Activated CD4-positive, CD25-positive, alpha-beta regulatory T cell treated with anti-CD3 and anti-CD28 coated beads, Interleukin-2, amount 50 U/mL, for 24 hours (primary cell): ENCODE measurements at regions not wholly inside any gene's neighbourhood (a gene's known extent, or its start where the extent isn't known, plus 50 kb on each side); places are given as distances from the start of the nearest gene placed in this dataset.
"Not testable (repeated sequence)": the region's sequence is repeated elsewhere in the genome, so short reads cannot be mapped to it uniquely, and the experiment has no call there.

ENCODE experiments used
- ATAC-seq, 2 donors: fragments of 150-1000 bp; cut with Tn5 transposase; one replicate each; pipeline ENCODE4 v1.10.0; 2021; ENCODE audit warnings: mild to moderate bottlenecking in 1 of 2, moderate library complexity in 1 of 2

- ATAC-seq = no peak
Observed at GRCh38 chr15:87527875-87528274, 728.7 kb downstream of the NTRK3 start.

- ATAC-seq = no peak
Observed at GRCh38 chr15:87527416-87527815, 729.1 kb downstream of the NTRK3 start.

GRCh38 chr15:87523516-87523915 lies 733.0 kb downstream of the NTRK3 start:
- no peak for ATAC-seq

- ATAC-seq = no peak
Observed at GRCh38 chr15:87522997-87523396, 733.5 kb downstream of the NTRK3 start.

- ATAC-seq = no peak
Observed at GRCh38 chr15:87518957-87519356, 737.6 kb downstream of the NTRK3 start.

DNA sequence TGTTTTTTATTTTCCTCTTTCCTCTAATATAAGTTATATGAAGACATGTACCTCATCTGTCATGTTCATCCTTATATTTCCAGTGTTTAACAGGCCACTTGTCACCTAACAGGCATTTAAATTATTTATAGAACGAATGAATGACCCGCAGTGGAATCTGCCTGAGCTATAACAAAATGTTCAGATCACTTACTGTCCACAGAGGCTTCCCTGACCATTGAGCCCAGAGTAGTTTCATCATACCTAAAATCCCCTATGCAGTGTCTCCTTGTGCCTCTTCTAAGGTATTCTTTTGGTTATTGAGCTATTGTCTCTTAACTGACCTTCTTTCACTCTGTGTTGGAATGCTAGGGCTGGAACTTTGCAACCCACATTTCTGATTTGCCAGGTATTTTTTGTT lies 748.5 kb downstream of the NTRK3 start:
- ATAC-seq = no peak

GRCh38 chr15:87502173-87502572 lies 754.4 kb downstream of the NTRK3 start:
- ATAC-seq = no peak

DNA sequence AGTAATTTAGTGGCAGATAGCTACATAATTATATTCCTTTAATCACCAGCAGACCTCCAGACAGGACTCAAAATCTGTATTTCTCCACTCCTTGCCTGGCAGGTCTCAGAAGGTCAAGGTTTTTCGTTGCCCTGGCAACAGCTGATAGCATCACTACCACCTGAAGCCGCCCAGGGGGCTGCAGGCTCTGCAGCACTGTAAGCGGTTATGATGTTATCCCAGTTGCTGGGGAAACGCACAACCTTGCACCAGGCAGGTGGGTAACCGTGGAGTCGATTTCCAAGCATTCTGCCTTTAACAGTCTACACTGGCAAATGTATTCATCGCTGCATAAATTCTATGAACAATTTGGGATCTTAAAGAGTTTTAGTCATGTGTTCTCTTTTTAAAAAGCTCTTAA lies 756.3 kb downstream of the NTRK3 start:
- ATAC-seq = no peak

DNA sequence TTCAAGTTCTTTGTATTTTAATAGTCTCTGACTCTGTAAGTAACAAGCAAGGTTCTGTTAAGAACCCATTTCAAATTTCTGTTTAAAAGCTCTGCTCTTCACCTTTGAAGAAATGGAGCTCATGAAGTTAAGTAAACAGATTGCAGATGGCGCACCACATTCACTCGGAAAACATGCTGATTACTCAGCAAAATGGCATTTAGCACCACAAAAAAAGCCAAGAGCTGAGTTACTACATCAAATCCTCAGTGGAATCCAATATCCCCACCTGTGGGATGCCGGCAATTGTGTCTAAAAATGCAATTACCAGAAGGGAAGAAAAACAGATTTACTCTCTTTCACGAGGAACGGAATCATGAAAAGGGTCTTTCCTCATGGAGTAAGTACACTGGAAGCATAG lies 758.0 kb downstream of the NTRK3 start:
- ATAC-seq = no peak

DNA sequence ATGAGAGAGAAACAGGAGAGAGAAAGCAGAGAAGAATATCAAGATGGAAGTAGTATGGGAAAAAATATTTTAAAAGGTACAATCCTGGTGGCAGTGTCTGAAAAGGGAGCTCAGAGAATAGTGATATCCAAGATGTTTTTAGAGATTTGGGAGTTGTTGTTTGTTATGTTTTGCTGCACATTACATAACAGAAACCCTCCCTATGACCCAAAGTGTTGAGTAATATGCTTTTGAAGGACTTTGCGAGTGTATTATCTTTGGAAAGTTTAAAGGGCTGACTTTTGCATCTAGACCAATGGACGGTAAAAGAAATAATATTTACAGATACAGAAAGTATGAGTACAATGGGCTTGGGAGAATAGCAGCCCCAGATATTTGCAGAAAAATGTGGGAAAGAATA lies 759.7 kb downstream of the NTRK3 start:
- ATAC-seq = no peak

DNA sequence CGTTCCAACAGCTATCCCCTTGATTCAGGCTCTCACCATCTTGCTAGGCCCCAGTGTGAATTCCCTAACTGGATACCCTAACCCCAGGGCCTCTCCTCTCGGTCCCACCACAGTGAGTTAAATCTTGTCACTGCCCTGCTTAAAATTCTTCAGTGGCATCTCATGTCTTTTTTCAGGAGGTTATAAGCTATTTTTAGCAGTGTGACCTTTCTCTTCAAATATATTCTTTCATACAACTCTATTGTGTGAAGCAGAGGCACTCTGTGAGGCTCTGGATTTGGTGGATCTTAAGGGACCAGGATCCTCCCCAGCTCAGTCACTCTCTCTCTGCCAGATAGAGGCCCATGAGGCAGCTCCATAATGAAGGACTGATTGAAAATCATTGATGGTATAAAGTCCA lies 760.4 kb downstream of the NTRK3 start:
- no peak for ATAC-seq

GRCh38 chr15:87493803-87494202 lies 762.7 kb downstream of the NTRK3 start:
- ATAC-seq = no peak

DNA sequence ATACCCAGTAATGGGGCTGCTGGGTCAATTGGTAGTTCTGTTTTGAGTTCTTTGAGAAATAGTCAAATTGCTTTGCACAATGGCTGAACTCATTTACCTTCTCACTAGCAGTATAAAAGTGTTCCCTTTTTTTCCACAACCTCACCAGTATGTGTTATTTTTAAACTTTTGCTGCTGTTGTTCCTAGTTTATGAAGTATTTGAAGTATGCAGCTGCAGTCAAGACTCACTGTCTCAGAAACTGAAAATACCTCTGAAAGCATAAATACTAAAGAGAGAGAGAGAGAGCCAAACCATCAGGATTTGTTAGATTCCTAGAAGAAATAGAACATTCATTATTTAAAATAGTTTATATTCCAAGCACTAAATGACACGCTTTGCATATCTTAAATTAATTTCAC lies 764.2 kb downstream of the NTRK3 start:
- no peak for ATAC-seq

DNA sequence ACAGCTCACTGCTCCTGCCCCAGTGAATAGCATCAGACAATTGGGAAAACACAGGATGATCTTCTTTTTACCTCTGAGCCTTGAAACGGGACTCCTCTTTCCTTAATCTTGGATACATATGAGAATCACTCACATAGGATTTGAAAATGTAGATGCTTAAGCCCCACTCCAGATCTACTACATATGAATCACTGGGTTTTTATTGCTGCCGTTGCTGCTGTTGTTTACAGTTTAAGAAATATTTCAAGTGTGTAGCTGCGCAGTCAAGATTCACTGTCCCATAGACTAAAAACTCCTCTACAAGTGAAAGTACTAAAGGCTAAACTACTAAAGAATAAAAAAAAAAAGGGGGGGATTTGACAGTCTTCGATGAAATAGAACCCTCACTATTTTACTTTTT lies 765.9 kb downstream of the NTRK3 start:
- no peak for ATAC-seq

- no peak for ATAC-seq
Observed at GRCh38 chr15:87489902-87490665, 766.5 kb downstream of the NTRK3 start.

GRCh38 chr15:87489456-87489855 lies 767.1 kb downstream of the NTRK3 start:
- no peak for ATAC-seq

DNA sequence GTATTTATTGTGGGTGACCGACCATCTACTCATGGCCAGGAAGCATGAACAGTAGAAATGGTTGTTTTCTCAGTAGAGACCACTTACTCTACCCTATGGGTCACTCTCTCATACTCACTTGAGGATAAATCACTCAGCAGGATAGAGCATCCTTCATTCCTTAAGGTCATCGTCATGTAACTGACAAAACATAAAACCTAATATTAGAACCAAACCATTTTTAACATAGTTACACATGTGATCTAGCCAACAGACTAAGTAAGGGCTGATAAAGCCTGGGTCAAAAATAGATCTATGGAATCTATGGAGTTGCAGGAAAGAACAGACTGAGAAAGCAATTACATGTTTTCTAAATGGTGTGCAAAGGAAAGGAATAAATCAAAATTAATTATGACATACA lies 769.1 kb downstream of the NTRK3 start:
- ATAC-seq = no peak

DNA sequence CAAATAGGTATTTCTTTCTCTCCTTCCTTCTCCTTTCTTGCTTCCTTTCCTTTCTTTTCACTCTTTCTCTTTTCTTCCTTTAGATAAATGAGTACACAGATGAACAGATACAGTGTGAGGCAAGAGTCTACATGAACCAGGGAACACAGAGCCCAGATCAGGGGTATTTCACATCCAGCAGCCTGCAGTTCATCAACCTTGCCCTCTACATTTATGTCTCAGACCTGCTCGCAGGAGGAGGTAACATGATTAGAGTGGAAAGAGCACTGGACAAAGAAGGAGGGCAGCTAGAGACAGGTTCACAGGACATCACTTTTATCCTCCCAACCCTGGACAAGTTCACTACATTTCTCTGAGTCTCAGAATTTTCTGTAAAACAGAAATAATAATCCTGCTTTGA lies 773.1 kb downstream of the NTRK3 start:
- no peak for ATAC-seq

GRCh38 chr15:87481126-87481525 lies 775.4 kb downstream of the NTRK3 start:
- ATAC-seq = no peak

- ATAC-seq = no peak
Observed at GRCh38 chr15:87478687-87479072, 777.9 kb downstream of the NTRK3 start.

GRCh38 chr15:87477737-87478686 lies 778.5 kb downstream of the NTRK3 start:
- no peak for ATAC-seq

- ATAC-seq = no peak
Observed at GRCh38 chr15:87477026-87477425, 779.5 kb downstream of the NTRK3 start.

DNA sequence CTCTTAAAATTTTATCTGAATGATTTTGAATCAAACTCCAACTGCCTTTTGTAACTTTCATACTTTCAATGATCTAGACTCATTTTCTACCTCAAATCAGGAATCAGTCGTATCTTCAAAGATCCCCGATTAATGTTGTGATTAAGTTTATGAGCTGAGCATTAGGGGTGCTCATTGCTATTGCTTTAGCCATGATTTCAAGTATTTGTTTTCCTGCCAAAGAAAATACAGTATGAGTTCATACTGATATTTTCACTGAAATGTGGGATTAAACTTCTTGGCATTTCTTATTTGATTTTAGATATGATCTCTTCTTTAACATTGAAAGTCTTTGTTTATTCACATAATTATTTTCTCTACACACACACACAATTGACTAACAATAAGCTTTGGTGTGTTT lies 785.6 kb downstream of the NTRK3 start:
- no peak for ATAC-seq

- not testable (repeated sequence) for ATAC-seq
Observed at GRCh38 chr15:87463956-87464355, 792.6 kb downstream of the NTRK3 start.
